SK-N-SH treated with all-trans-retinoic acid at 6 μM for 48 hours (cell line): ENCODE measurements at regions not wholly inside any gene's neighbourhood (a gene's known extent, or its start where the extent isn't known, plus 50 kb on each side); places are given as distances from the start of the nearest gene placed in this dataset.

Experiments
- ATAC-seq: fragments of 200-7000 bp; cut with Tn5 transposase; 3 replicates; pipeline ENCODE4 v1.9.1; 2020; ENCODE audit warnings: mild to moderate bottlenecking, moderate library complexity
- ARNTL ChIP-seq: fragments of 450-650 bp; formaldehyde crosslinking; IDR thresholded peaks from 2 replicates; pipeline ENCODE4 v1.5.0; 2020; ENCODE audit warnings: low read depth, mild to moderate bottlenecking, moderate library complexity, borderline replicate concordance
- BACH2 ChIP-seq: fragments of 250-450 bp; sonication (Bioruptor Pico); IDR thresholded peaks from 2 replicates; pipeline ENCODE4 v1.9.0; 2021; ENCODE audit warnings: mild to moderate bottlenecking, borderline replicate concordance
- CSDC2 ChIP-seq: fragments of 250-450 bp; sonication (Bioruptor Pico); IDR thresholded peaks from 2 replicates; pipeline ENCODE4 v1.5.0; 2020; ENCODE audit warnings: mild to moderate bottlenecking, moderate library complexity
- CSRNP3 ChIP-seq: fragments of 250-450 bp; sonication (Bioruptor Pico); IDR thresholded peaks from 2 replicates; pipeline ENCODE4 v1.5.1; 2021; ENCODE audit warnings: mild to moderate bottlenecking, moderate library complexity
- ESRRG ChIP-seq: fragments of 250-450 bp; sonication (Bioruptor Pico); IDR thresholded peaks from 2 replicates; pipeline ENCODE4 v1.6.1; 2021; ENCODE audit warnings: mild to moderate bottlenecking
- GLIS3 ChIP-seq: fragments of 250-450 bp; sonication (Bioruptor Pico); IDR thresholded peaks from 2 replicates; pipeline ENCODE4 v1.5.0; 2020; ENCODE audit warnings: mild to moderate bottlenecking, moderate library complexity
- ISL1 ChIP-seq: fragments of 250-450 bp; sonication (Bioruptor Pico); IDR thresholded peaks from 2 replicates; pipeline ENCODE4 v2.1.2; 2022; ENCODE audit warnings: mild to moderate bottlenecking, moderate library complexity
- OSR1 ChIP-seq: fragments of 250-450 bp; sonication (Bioruptor Pico); IDR thresholded peaks from 2 replicates; pipeline ENCODE4 v1.8.0; 2022; ENCODE audit warnings: moderate library complexity, mild to moderate bottlenecking, inconsistent platforms
- POU6F1 ChIP-seq: fragments of 250-450 bp; sonication (Bioruptor Pico); IDR thresholded peaks from 2 replicates; pipeline ENCODE4 v1.8.0; 2021; ENCODE audit warnings: low read depth, mild to moderate bottlenecking, moderate library complexity, borderline replicate concordance
- PPARA ChIP-seq: fragments of 250-450 bp; sonication (Bioruptor Pico); IDR thresholded peaks from 2 replicates; pipeline ENCODE4 v1.5.0; 2020; ENCODE audit warnings: mild to moderate bottlenecking, borderline replicate concordance
- RARB ChIP-seq: fragments of 250-450 bp; sonication (Bioruptor Pico); IDR thresholded peaks from 2 replicates; pipeline ENCODE4 v1.8.0; 2021; ENCODE audit warnings: mild to moderate bottlenecking, moderate library complexity
- SNAI2 ChIP-seq: fragments of 250-450 bp; sonication (Bioruptor Pico); IDR thresholded peaks from 2 replicates; pipeline ENCODE4 v1.5.0; 2020; ENCODE audit warnings: mild to moderate bottlenecking, moderate library complexity
- TCF4 ChIP-seq: fragments of 250-450 bp; sonication (Bioruptor Pico); IDR thresholded peaks from 2 replicates; pipeline ENCODE4 v1.8.0; 2021; ENCODE audit warnings: mild to moderate bottlenecking, moderate library complexity, borderline replicate concordance
- TOX ChIP-seq: fragments of 250-450 bp; sonication (Bioruptor Pico); IDR thresholded peaks from 2 replicates; pipeline ENCODE4 v1.8.0; 2021; ENCODE audit warnings: mild to moderate bottlenecking, moderate library complexity, borderline replicate concordance
- TSHZ2 ChIP-seq: fragments of 250-450 bp; sonication (Bioruptor Pico); IDR thresholded peaks from 2 replicates; pipeline ENCODE4 v1.5.0; 2020; ENCODE audit warnings: mild to moderate bottlenecking, moderate library complexity
- ZC3H10 ChIP-seq: fragments of 250-450 bp; sonication (Bioruptor Pico); IDR thresholded peaks from 2 replicates; pipeline ENCODE4 v1.5.1; 2021; ENCODE audit warnings: mild to moderate bottlenecking, moderate library complexity
- ZFP3 ChIP-seq: fragments of 250-450 bp; sonication (Bioruptor Pico); IDR thresholded peaks from 2 replicates; pipeline ENCODE4 v1.5.0; 2020; ENCODE audit warnings: mild to moderate bottlenecking, moderate library complexity
- ZFP30 ChIP-seq: fragments of 450-650 bp; formaldehyde crosslinking; IDR thresholded peaks from 2 replicates; pipeline ENCODE4 v1.5.0; 2022; ENCODE audit warnings: mild to moderate bottlenecking, moderate library complexity
- ZNF565 ChIP-seq: fragments of 450-650 bp; formaldehyde crosslinking; conservative IDR thresholded peaks from 2 replicates; pipeline ENCODE4 v1.5.0; 2020; ENCODE audit warnings: low read depth, mild to moderate bottlenecking, moderate library complexity
- ZNF70 ChIP-seq: fragments of 450-650 bp; formaldehyde crosslinking; IDR thresholded peaks from 2 replicates; pipeline ENCODE4 v1.5.0; 2020; ENCODE audit warnings: mild to moderate bottlenecking, moderate library complexity
- ZNF8 ChIP-seq: fragments of 450-650 bp; formaldehyde crosslinking; IDR thresholded peaks from 2 replicates; pipeline ENCODE4 v1.5.0; 2020; ENCODE audit warnings: mild to moderate bottlenecking, moderate library complexity
- TF ChIP-seq, protein P1 (sequence below): fragments of 250-450 bp; sonication (Bioruptor Pico); IDR thresholded peaks from 2 replicates; pipeline ENCODE4 v1.8.0; 2020; ENCODE audit warnings: mild to moderate bottlenecking, moderate library complexity, borderline replicate concordance
- TF ChIP-seq, protein P2 (sequence below): fragments of 250-450 bp; sonication (Bioruptor Pico); IDR thresholded peaks from 2 replicates; pipeline ENCODE4 v1.5.1; 2020; ENCODE audit warnings: low read depth, mild to moderate bottlenecking, moderate library complexity

DNA sequence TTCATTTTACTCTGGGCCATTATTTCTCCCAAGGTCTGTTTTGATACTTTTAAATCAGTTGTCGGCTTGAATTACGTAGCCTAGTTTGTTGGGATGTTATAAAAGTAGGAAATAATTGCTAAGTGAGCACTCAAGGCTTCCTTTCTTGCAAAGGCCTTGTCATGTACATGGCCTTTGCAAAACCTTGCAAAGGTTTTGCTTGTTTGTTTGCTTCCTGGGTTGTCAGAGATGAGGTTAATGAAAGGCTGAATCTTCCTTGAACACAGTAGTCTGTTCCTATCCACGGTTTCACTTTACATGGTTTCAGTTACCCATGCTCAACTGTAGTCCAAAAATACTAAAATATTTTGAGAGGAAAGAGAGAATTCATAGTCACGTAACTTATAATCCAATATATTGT, 113.5 kb downstream of the NAA11 start:
- TF ChIP-seq ZFP3 (CRISPR knock-in tag) (no peak), CSDC2 (CRISPR knock-in tag) (no peak), POU6F1 (no peak), TOX (CRISPR knock-in tag) (no peak), SNAI2 (CRISPR knock-in tag) (no peak), ARNTL (CRISPR knock-in tag) (no peak), OSR1 (CRISPR knock-in tag) (no peak), PPARA (CRISPR knock-in tag) (no peak), ISL1 (CRISPR knock-in tag) (no peak), BACH2 (CRISPR knock-in tag) (no peak), ZNF70 (no peak), ZFP30 (CRISPR knock-in tag) (no peak), ZNF8 (CRISPR knock-in tag) (no peak), ZC3H10 (CRISPR knock-in tag) (no peak), GLIS3 (CRISPR knock-in tag) (no peak), TSHZ2 (CRISPR knock-in tag) (no peak), ZNF565 (CRISPR knock-in tag) (no peak), CSRNP3 (CRISPR knock-in tag) (no peak)
- TF ChIP-seq, protein P1, sequence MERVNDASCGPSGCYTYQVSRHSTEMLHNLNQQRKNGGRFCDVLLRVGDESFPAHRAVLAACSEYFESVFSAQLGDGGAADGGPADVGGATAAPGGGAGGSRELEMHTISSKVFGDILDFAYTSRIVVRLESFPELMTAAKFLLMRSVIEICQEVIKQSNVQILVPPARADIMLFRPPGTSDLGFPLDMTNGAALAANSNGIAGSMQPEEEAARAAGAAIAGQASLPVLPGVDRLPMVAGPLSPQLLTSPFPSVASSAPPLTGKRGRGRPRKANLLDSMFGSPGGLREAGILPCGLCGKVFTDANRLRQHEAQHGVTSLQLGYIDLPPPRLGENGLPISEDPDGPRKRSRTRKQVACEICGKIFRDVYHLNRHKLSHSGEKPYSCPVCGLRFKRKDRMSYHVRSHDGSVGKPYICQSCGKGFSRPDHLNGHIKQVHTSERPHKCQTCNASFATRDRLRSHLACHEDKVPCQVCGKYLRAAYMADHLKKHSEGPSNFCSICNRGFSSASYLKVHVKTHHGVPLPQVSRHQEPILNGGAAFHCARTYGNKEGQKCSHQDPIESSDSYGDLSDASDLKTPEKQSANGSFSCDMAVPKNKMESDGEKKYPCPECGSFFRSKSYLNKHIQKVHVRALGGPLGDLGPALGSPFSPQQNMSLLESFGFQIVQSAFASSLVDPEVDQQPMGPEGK (CRISPR knock-in tag) = no peak
- ATAC-seq = no peak

DNA sequence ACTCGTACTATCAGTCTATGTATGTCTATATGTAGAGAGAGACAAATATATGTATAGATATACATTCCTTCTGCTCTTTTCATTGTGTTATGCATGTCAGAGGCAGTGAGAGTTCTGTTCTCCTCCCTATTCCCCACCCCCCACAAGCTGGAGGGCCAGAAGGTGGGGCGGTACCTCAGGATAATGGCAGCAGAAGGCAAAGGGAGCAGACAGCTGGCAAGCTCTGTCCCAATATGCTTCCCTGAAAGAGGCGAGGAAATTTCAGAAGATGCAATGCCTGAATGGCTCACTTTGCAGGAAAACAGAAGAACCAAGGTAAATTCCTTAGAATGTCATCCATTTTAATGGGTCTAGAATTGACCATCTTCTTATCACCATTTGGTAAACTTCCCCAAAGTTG, 114.4 kb downstream of the NAA11 start:
- TF ChIP-seq RARB (CRISPR knock-in tag) (no peak), SNAI2 (CRISPR knock-in tag) (no peak), ESRRG (no peak), CSDC2 (CRISPR knock-in tag) (no peak), GLIS3 (CRISPR knock-in tag) (no peak), ZNF8 (CRISPR knock-in tag) (no peak), TOX (CRISPR knock-in tag) (no peak), TSHZ2 (CRISPR knock-in tag) (no peak), ZFP30 (CRISPR knock-in tag) (no peak), ZC3H10 (CRISPR knock-in tag) (no peak), ARNTL (CRISPR knock-in tag) (no peak), PPARA (CRISPR knock-in tag) (no peak), TCF4 (CRISPR knock-in tag) (no peak)
- TF ChIP-seq, protein P2, sequence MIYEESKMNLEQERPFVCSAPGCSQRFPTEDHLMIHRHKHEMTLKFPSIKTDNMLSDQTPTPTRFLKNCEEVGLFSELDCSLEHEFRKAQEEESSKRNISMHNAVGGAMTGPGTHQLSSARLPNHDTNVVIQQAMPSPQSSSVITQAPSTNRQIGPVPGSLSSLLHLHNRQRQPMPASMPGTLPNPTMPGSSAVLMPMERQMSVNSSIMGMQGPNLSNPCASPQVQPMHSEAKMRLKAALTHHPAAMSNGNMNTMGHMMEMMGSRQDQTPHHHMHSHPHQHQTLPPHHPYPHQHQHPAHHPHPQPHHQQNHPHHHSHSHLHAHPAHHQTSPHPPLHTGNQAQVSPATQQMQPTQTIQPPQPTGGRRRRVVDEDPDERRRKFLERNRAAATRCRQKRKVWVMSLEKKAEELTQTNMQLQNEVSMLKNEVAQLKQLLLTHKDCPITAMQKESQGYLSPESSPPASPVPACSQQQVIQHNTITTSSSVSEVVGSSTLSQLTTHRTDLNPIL (CRISPR knock-in tag) = no peak
- TF ChIP-seq, all 23 proteins: peak for 0
- ATAC-seq = no peak
